SK-N-MC (cell line): ENCODE measurements at regions not wholly inside any gene's neighbourhood (a gene's known extent, or its start where the extent isn't known, plus 50 kb on each side); places are given as distances from the start of the nearest gene placed in this dataset.

Experiments used
- DNase-seq: peaks from one replicate; pipeline ENCODE4 v3.0.0-alpha.2; 2011; ENCODE audit warnings: low read depth, low spot score
- H3K27ac ChIP-seq: fragments of 200-600 bp; sonication (generic); 2 replicates; pipeline ENCODE4 v1.5.1; 2016; ENCODE audit warnings: mixed run types
- H3K36me3 ChIP-seq: fragments of 200-600 bp; sonication (generic); 2 replicates; pipeline ENCODE4 v1.6.1; 2017; ENCODE audit warnings: antibody characterized with exemption, low read length, mixed read lengths; ENCODE audit not compliant: insufficient read depth
- H3K4me3 ChIP-seq: fragments of 200-600 bp; sonication (generic); 2 replicates; pipeline ENCODE4 v1.5.1; 2016
- H3K9ac ChIP-seq: fragments of 200-600 bp; sonication (generic); 2 replicates; pipeline ENCODE4 v1.8.0; 2017; ENCODE audit warnings: mixed run types, mixed read lengths; ENCODE audit not compliant: insufficient read length
- H3K9me3 ChIP-seq: fragments of 200-600 bp; sonication (generic); 2 replicates; pipeline ENCODE4 v1.6.1; 2017; ENCODE audit warnings: low read depth, mild to moderate bottlenecking, antibody characterized with exemption, low read length, moderate library complexity, mixed read lengths
- EZH2 ChIP-seq: fragments of 200-600 bp; sonication (generic); IDR thresholded peaks from one replicate; pipeline ENCODE4 v1.6.1; 2017; ENCODE audit warnings: antibody characterized with exemption
- FOXP2 ChIP-seq: optimal IDR thresholded peaks from 2 replicates; pipeline ENCODE3; 2011; ENCODE audit warnings: mild to moderate bottlenecking, moderate library complexity; ENCODE audit not compliant: insufficient read depth; ENCODE audit errors: extremely low read length, control extremely low read depth
- POLR2AphosphoS5 ChIP-seq: IDR thresholded peaks from 2 replicates; pipeline ENCODE4 v1.6.1; 2012; ENCODE audit warnings: mild to moderate bottlenecking, low read depth, low read length, borderline replicate concordance

DNA sequence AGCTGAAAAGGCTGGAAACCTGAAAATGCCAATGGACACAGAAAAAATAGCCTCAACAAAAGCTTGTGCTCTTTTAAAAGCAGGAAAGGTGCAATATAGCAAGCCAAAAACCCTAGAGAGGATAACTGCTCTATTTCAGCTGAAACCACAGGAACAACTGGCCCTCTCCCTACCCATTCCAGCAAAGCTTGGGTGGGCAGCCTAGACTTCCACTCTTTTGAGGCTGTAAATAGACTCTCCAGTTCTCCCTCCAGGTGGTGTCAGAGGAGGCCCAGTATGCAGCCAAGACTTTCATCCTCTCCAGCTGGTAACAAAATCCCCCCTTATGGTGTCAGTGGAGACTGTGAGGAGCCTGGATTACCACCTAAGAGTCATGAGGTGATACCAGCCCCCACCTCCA, 206.9 kb upstream of the PLD5 start:
- Histone ChIP-seq H3K27ac (no peak overlapping the region), H3K4me3 (no peak overlapping the region), H3K9me3 (no peaks in the 10 kb centered on the region), H3K36me3 (no peaks in the 10 kb centered on the region), H3K9ac (no peak overlapping the region)
- no peak for DNase-seq
- no peak for TF ChIP-seq EZH2
- TF ChIP-seq POLR2AphosphoS5, result no peak
- no peak for TF ChIP-seq FOXP2

DNA sequence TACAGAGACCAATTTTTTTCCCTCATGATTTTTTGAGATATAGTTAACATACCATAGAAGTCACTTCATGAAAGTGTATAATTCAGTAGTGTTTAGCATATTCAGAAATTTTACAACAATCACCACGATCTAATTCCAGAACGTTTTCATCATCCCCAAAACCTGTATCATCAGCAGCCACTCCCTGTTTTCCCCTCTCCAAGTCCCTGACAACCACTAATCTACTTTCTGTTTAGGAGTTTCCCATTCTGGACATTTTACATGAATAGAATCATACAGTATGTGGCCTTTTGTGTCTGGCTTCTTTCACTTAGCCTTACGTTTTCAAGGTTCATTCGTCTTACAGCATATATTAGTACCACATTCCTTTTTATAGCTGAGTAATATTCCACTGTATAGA, 204.2 kb upstream of the PLD5 start:
- H3K27ac ChIP-seq, result no peak overlapping the region
- H3K4me3 ChIP-seq, result no peak overlapping the region
- H3K9me3 ChIP-seq, result no peaks in the 10 kb centered on the region
- no peaks in the 10 kb centered on the region for H3K36me3 ChIP-seq
- TF ChIP-seq FOXP2, result no peak
- TF ChIP-seq POLR2AphosphoS5, result no peak
- TF ChIP-seq EZH2, result no peak
- DNase-seq, result no peak
- H3K9ac ChIP-seq, result no peak overlapping the region

DNA sequence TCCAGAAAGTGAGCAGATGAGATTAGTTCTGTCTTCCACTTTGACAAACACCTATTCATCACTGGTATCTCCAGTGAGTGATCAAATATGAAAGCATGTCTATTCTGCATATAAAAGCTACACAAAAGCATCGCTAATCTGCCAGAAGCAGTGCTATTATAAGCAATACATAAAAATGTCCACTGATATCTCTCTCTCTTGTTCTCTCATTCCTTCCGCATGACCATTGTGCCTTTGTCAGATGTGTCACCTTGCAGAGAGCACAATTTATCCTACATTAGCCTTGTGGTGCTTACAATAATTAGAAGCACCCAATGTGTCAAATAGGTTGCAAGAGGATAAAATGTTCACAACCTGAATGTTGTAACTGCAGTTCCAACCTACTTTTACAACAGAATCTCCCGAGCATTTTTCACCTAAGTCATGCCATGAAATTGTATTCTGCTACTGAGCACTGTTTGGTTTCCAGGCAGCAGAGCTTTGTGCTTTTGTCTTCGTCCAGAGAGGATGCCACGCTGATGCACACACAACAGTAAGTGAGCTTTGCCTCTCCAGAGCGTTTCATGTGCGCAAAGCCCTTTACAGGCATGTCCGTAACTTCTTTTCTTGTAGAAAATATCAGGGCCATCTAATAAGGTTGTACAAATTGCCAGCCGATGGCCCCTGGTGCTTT, 198.7 kb upstream of the PLD5 start:
- Histone ChIP-seq H3K9me3 (no peaks in the 10 kb centered on the region), H3K4me3 (no peak overlapping the region), H3K9ac (no peak overlapping the region), H3K27ac (no peak overlapping the region), H3K36me3 (no peaks in the 10 kb centered on the region)
- TF ChIP-seq POLR2AphosphoS5 (no peak), FOXP2 (no peak), EZH2 (no peak)
- no peak for DNase-seq

DNA sequence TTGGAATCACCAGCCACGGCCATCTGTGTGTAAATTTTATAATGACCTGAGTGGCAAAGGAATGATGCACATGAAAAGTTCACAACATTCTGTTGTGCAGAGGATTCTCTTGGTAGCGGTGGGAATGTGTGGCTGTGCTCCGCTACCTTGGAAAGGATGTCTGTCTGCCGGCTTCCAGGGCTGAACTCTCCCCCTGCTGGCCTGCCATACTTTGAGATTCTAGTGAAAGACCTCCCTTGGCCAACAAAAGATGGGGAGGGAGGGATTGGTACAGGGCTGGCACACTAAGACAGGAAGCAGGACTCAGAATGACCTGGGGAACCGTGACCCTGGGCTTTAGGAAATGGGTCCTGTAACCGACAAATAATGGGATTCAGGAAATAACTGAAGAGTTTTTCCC, 194.5 kb upstream of the PLD5 start:
- Histone ChIP-seq H3K36me3 (no peaks in the 10 kb centered on the region), H3K27ac (no peak overlapping the region), H3K9ac (no peak overlapping the region), H3K4me3 (no peak overlapping the region), H3K9me3 (no peaks in the 10 kb centered on the region)
- DNase-seq, result no peak
- TF ChIP-seq EZH2 (no peak), FOXP2 (no peak), POLR2AphosphoS5 (no peak)

DNA sequence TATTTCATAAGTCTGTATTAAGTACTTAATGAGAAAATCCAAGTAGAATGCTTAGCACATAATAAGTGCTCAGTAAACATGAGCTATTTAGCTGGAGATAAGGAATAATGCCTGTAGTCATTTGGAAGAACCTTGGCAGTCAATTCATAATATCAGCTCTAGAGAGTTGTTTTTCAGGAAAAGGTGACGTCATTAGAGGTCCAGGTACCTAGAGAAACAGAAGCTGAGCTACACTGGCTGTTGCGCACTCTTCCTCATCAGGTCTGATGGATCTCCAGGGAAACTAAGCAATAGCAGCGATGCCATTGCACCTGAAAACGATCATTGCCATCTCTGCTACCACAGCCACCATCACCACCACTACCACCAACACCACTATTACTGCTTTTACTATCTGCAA, 187.8 kb upstream of the PLD5 start:
- no peaks in the 10 kb centered on the region for H3K9me3 ChIP-seq
- H3K27ac ChIP-seq, result no peak overlapping the region
- no peaks in the 10 kb centered on the region for H3K36me3 ChIP-seq
- no peak for DNase-seq
- H3K4me3 ChIP-seq, result no peak overlapping the region
- H3K9ac ChIP-seq, result no peak overlapping the region
- TF ChIP-seq POLR2AphosphoS5 (no peak), FOXP2 (no peak), EZH2 (no peak)

DNA sequence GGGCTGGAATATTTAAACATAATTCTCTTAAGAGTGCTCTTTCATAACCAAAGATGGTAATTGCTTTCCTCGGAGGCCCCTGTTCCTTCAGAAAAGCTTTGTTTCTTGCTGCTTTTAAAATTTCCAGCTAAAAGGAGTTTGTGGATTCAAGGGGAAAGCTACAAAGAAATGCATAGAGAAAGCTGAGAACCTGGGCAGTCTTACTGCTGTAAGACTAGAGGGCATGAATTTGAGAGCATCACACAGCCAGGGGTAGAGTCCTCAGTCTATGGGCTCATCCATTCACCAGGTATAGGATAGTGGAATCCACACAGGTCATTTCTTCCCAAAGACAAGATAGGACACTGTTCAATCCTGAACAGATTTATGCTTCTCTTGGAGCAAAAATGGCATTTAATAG, 186.3 kb upstream of the PLD5 start:
- Histone ChIP-seq H3K9me3 (no peaks in the 10 kb centered on the region), H3K4me3 (no peak overlapping the region), H3K27ac (no peak overlapping the region), H3K36me3 (no peaks in the 10 kb centered on the region), H3K9ac (no peak overlapping the region)
- DNase-seq, result no peak
- TF ChIP-seq POLR2AphosphoS5 (no peak), EZH2 (no peak), FOXP2 (no peak)

DNA sequence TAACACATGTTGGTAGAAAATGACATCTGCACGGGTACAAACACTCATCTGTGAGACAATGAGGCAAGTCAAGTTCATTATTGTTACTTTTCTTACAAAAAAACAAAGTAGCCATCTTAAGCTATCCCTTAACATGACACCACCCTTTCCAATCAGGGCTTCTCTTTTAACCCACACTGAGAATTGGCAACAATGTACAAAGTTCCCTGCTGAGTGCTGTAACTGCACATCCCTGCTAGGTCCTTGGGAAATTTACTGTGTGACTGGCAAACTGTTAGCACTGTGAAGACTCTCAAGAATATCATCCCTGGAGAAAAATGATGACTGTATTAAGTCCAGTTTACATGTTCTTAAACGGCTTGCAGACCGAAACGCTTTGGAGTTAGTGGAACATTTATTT, 185.8 kb upstream of the PLD5 start:
- H3K9me3 ChIP-seq, result no peaks in the 10 kb centered on the region
- no peak overlapping the region for H3K4me3 ChIP-seq
- no peak overlapping the region for H3K9ac ChIP-seq
- no peak for DNase-seq
- H3K27ac ChIP-seq, result no peak overlapping the region
- no peaks in the 10 kb centered on the region for H3K36me3 ChIP-seq
- TF ChIP-seq POLR2AphosphoS5 (no peak), EZH2 (no peak), FOXP2 (no peak)

DNA sequence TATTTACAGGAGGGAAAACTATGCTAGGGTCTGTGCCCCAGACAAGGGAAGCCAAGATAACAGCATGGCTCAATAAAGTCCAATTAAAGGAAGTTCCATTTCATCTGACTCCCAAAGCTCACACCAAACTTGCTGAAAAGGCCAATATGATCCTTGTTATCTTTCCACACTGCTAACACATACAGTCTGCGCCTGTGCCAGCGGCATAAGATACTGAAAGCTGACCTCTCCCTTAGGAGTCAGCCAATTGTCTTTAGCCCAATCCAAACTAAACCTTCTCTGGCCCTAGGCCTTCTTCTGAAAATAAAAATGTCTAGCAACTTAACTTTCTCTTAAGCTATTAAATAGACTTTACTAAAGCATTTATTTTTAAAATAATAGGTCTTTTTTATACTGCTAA, 179.0 kb upstream of the PLD5 start:
- no peak for DNase-seq
- TF ChIP-seq POLR2AphosphoS5 (no peak), EZH2 (no peak), FOXP2 (no peak)
- Histone ChIP-seq H3K9ac (no peak overlapping the region), H3K27ac (no peak overlapping the region), H3K9me3 (no peaks in the 10 kb centered on the region), H3K36me3 (no peaks in the 10 kb centered on the region), H3K4me3 (no peak overlapping the region)

DNA sequence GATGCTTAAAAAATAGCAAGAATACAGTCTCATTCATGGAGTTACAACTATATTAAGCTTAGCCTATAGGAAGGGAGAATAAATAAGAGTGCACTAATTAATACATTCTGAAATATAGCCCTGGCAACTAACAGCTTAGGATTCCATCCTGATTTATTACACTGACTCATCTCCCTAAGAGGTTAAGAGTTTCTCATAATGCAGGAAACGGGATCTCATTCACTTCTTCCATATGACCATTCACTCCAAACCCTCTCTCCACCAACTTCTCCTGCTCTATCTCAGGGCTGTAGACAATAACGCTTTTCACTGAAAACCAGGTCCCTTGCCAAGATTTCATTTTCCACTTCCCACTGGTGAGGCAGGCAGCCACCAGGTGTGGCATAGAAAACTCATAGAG, 168.5 kb upstream of the PLD5 start:
- Histone ChIP-seq H3K9ac (no peak overlapping the region), H3K36me3 (no peaks in the 10 kb centered on the region), H3K4me3 (no peak overlapping the region), H3K9me3 (no peaks in the 10 kb centered on the region), H3K27ac (no peak overlapping the region)
- no peak for DNase-seq
- TF ChIP-seq EZH2, result no peak
- TF ChIP-seq POLR2AphosphoS5, result no peak
- TF ChIP-seq FOXP2, result no peak
